ENCODE measurements at regions not wholly inside any gene's neighbourhood (a gene's known extent, or its start where the extent isn't known, plus 50 kb on each side); places are given as distances from the start of the nearest gene placed in this dataset.
"Not testable (repeated sequence)": the region's sequence is repeated elsewhere in the genome, so short reads cannot be mapped to it uniquely, and the experiment has no call there.

DNA sequence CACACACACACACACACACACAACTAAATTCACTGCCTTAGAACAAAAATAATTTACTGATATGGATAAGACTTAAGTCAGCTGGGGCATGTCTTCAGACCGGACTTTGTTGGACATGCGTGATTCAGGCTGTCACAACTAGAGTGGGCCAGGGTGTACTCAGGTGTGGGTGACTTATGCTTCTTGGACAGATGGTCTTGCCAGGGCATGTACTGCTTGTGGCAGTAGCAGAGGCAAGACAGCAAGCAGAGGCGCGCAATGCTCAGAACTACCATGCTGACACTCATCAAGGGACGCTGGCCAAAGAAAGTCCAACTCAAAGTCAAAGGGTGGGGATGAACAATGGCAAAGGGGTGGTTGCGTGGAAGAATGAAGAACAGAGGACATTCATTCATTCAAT lies 437.5 kb downstream of the CBLN4 start:
- DNase-seq (ENCODE audit: low read depth, low spot score), result no peak
- no peak overlapping the region for H3K4me3 ChIP-seq (ENCODE audit: low read length)

GRCh38 chr20:55565096-55565773 lies 440.1 kb downstream of the CBLN4 start:
- no peak for DNase-seq (ENCODE audit: low read depth, low spot score)
- no peak overlapping the region for H3K4me3 ChIP-seq (ENCODE audit: low read length)

DNA sequence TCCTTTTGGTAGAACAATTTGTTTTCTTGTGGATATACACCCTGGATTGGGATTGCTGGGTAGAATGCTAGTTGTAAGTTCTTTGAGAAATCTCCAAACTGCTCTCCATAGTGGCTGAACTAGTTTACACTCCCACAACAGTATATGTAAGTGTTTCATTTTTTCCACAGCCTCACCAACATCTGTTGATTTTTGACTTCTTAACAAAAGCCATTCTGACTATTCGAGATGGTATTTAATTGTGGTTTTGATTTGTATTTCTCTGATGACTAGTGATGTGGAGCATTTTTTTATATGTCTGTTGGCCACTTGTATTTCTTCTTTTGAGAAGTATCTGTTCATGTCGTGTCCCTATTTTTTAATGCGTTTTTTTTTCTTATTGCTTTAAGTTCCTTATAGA lies 444.1 kb downstream of the CBLN4 start:
- H3K4me3 ChIP-seq (ENCODE audit: low read length), result no peak overlapping the region
- no peak for DNase-seq (ENCODE audit: low read depth, low spot score)

DNA sequence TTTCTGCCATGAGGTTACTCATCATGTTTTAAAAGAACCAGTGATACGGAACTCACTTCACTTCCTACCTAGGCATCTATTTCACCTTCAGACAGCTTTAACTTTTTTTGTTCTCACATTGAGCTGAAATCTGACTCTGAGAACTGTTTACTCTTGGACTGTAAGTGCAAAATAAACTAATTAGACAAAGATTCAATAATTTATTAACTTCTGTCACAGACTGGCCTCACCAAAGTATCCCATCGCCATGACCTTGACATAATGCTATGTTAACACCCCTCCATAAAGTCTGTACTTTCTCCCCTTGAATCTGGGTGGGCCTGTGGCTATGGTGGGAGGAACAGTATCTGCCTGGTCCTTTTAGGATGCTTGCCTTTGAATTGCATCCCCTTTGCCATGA lies 448.1 kb downstream of the CBLN4 start:
- H3K4me3 ChIP-seq (ENCODE audit: low read length), result no peak overlapping the region
- DNase-seq (ENCODE audit: low read depth, low spot score), result no peak

DNA sequence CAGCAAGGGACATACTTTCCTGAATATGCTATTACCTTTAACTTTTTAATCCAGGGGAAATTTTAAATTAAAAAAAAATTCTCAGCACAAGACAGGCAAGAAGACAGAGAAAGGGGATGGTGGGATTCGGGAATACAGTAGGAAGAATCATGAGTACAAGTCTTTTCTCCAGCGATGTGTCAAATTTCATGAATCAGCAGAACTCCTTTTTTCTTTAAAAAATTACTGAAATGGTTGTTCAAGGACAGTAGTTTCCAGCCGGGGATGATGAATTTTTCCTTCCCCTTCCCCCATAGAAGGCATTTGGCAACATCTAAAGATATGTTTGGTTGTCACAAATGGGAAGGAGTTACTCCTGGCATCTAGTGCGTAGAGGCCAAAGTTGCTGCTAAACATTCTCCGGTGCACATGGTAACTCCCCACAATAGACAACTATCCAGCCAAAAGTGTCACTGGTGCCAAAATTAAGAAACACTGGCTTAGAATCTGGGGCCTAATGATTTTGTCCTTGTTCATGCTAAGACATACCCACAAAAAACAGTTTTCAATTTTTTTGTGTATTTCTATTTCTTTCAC lies 450.2 kb downstream of the CBLN4 start:
- no peak overlapping the region for H3K4me3 ChIP-seq (ENCODE audit: low read length)
- no peak for DNase-seq (ENCODE audit: low read depth, low spot score)

DNA sequence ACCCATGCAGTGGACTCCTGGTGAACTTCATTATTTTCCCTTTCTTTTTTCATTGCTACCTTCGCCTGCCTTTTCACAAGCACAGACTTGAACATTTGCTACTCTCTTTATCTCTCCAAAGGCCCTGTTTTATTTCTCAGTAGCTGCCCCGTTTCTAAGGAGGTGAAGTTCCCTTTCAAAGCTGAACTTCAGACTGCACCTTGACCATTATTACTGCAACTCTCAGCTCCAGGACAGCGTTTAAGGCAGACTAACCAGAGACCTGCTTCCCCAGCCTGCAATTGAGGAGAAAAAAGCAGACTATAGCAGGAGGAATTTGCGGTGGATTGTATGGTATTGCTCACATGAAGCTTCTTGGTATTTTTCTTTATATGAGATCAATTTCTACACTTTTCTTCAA lies 460.7 kb downstream of the CBLN4 start:
- no peak overlapping the region for H3K4me3 ChIP-seq (ENCODE audit: low read length)
- DNase-seq (ENCODE audit: low read depth, low spot score), result no peak

GRCh38 chr20:55540486-55540885 lies 464.8 kb downstream of the CBLN4 start:
- DNase-seq (ENCODE audit: low read depth, low spot score), result no peak
- H3K4me3 ChIP-seq (ENCODE audit: low read length), result no peak overlapping the region

DNA sequence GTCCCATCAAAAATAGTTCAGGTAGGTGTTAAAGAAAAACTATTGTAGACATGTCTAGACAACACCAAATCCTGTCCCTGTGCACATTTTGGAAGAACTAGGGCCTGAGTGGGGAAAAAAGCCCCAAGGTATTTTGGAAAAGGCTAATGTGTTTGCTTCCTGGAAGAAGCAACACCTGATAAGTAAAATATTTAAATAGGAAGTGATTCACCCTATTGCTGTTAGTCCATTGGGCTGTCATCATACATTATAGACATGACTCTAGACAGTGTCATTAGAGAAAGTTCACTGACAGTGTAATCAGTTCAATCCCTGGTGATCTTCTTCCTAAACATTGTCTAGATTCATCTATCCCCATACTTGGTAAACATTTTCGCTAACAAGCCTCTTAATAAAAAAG lies 465.3 kb downstream of the CBLN4 start:
- H3K4me3 ChIP-seq (ENCODE audit: low read length), result no peak overlapping the region
- no peak for DNase-seq (ENCODE audit: low read depth, low spot score)

DNA sequence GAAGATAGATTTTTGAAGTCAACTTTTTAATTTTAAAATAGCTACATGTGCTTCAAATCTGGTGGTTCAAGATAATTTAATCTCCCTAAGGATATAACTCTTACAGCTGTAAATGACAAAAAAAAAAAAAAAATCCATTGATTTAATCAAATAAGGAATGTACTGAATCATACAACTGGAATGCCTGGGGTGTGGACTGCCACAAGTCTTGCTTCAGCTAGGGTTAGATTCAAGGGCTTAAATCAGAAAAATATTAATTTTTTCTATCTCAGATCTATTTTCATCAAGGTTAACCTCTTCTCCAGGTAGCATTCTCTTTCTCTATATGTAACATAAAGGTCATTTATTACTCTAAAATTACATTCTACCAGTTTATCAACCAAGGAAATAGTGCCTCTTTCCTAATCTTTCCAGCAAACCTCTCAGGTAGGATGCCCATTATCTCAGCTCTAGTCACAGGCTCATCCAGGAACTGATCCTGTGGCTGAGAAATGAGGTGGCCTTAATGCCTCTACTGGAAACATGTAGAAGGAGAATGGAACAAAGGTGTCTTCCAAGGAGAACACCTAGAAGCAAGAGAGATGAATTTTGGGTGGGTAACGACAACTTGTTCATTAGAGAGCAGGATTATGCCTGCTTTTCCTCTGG lies 466.9 kb downstream of the CBLN4 start:
- no peak for DNase-seq (ENCODE audit: low read depth, low spot score)

DNA sequence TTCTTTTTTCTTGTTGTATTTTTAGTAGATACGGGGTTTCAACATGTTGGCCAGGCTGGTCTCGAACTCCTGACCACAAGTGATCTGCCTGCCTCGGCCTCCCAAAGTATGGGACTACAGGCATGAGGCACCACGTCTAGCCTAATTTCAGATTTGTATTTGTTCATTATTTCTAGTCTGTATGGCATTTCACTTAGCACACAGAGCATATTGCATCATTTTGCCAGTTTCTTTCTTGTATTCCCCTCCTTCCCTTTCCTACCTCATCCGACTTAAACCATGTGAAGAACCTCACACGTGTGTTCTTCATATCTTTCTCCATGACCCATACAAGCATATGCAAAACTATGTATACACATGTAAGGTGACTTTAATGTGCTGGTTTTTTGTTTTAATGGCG lies 470.0 kb downstream of the CBLN4 start:
- no peak for DNase-seq (ENCODE audit: low read depth, low spot score)
- H3K4me3 ChIP-seq (ENCODE audit: low read length), result no peak overlapping the region

More for the DNA sequence above, 466.9 kb downstream of the CBLN4 start:
- no peak overlapping the region for H3K4me3 ChIP-seq (ENCODE audit: low read length)

- no peak for DNase-seq (ENCODE audit: low read depth, low spot score)
Measured at GRCh38 chr20:55533632-55534031, 471.7 kb downstream of the CBLN4 start.

DNA sequence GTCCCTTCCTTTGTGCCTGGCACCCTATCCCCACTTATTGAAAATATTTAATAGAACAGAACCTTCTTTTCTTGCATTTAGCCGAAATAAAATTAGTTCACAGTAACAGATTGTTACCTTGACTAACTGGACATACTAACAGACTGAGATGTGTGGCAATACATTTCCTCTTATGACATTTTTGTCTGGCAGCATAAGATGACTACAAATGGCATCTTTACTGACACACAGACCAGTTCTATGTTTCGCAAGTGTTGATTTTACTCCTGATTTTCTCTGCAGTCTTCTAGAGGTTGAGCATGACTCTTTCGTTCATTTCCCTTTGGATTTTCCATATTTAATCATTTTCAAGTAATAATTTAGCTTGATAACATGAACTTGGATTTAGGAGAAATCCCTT lies 474.6 kb downstream of the CBLN4 start:
- no peak overlapping the region for H3K4me3 ChIP-seq (ENCODE audit: low read length)

More at GRCh38 chr20:55533632-55534031, 471.7 kb downstream of the CBLN4 start:
- H3K4me3 ChIP-seq (ENCODE audit: low read length), result no peak overlapping the region

GRCh38 chr20:55528482-55528881 lies 476.8 kb downstream of the CBLN4 start:
- no peak overlapping the region for H3K4me3 ChIP-seq (ENCODE audit: low read length)
- DNase-seq (ENCODE audit: low read depth, low spot score), result no peak

More for the DNA sequence above, 474.6 kb downstream of the CBLN4 start:
- DNase-seq (ENCODE audit: low read depth, low spot score), result no peak

GRCh38 chr20:55522296-55522815 lies 483.0 kb downstream of the CBLN4 start:
- no peak for DNase-seq (ENCODE audit: low read depth, low spot score)
- no peak overlapping the region for H3K4me3 ChIP-seq (ENCODE audit: low read length)

DNA sequence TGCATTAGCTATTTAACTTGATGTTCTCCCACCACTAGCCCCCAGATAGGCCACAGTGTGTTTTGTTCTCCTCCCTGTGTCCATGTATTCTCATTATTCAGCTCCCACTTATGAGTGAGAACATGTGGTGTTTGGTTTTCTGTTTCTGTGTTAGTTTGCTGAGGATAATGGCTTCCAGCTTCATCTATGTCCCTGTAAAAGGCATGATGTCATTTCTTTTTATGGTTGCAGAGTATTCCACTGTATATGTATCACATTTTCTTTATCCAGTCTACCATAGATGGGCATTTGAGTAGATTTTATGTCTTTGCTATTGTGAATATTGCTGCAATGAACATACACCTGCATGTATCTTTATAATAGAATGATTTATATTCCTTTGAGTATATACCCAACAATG lies 487.7 kb downstream of the CBLN4 start:
- not testable (repeated sequence) for DNase-seq (ENCODE audit: low read depth, low spot score); H3K4me3 ChIP-seq (ENCODE audit: low read length)

- no peak for DNase-seq (ENCODE audit: low read depth, low spot score)
- H3K4me3 ChIP-seq (ENCODE audit: low read length), result no peak overlapping the region
Measured at GRCh38 chr20:55515832-55516231, 489.5 kb downstream of the CBLN4 start.

- DNase-seq (ENCODE audit: low read depth, low spot score), result no peak
- H3K4me3 ChIP-seq (ENCODE audit: low read length), result no peak overlapping the region
Measured at GRCh38 chr20:55514531-55514930, 490.8 kb downstream of the CBLN4 start.

GRCh38 chr20:55513954-55514353 lies 491.4 kb downstream of the CBLN4 start:
- H3K4me3 ChIP-seq (ENCODE audit: low read length), result no peak overlapping the region
- no peak for DNase-seq (ENCODE audit: low read depth, low spot score)

DNA sequence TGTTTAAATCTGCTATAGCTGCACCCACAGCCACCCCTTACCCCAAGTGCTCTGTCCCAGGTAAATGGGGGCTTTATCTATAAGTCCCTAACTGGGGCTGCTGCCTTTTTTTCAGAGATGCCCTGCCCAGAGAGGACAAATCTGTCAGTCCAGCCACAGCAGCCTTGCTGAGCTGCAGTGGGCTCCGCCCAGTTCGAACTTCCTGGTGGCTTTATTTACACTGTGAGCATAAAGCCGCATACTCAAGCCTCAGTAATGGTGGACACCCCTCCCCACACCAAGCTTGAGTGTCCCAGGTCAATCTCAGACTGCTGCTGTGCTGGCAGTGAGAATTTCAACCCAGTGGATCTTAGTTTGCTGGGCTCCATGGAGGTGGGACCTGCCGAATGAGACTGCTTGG lies 505.2 kb downstream of the CBLN4 start:
- no peak for DNase-seq (ENCODE audit: low read depth, low spot score)
- no peak overlapping the region for H3K4me3 ChIP-seq (ENCODE audit: low read length)

DNA sequence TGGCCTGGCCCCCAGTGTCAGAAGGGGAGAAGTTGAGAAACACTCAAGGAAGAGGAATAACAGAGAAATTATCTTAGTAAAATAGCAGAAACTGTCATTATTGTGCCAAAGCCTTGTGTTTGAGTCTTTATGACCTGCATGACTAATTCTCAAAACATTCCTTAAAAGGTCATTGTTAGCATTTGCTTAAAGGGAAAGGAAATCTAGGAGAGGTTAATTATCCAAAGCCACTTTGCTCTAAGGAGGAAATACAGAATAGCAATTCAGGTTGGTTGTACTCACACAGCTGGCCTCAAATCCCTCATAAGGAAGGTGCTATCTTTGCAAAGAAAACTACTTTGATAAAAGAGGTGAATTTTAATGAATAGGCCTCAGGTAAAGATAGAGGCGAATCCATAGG lies 516.7 kb downstream of the CBLN4 start:
- no peak overlapping the region for H3K4me3 ChIP-seq (ENCODE audit: low read length)
- DNase-seq (ENCODE audit: low read depth, low spot score), result no peak

Data from Jurkat, Clone E6-1 (cell line).